ENCODE measurements at regions not wholly inside any gene's neighbourhood (a gene's known extent, or its start where the extent isn't known, plus 50 kb on each side); places are given as distances from the start of the nearest gene placed in this dataset.
"Not testable (repeated sequence)": the region's sequence is repeated elsewhere in the genome, so short reads cannot be mapped to it uniquely, and the experiment has no call there.

GRCh38 chr6:137399881-137400443 is 94.2 kb downstream of the OLIG3 start:
- no peak for DNase-seq (ENCODE audit: low spot score)

GRCh38 chr6:137395316-137395715 is 98.9 kb downstream of the OLIG3 start:
- no peak for DNase-seq (ENCODE audit: low spot score)

GRCh38 chr6:137391061-137391814 is 103.0 kb downstream of the OLIG3 start:
- DNase-seq (ENCODE audit: low spot score) = no peak

DNA sequence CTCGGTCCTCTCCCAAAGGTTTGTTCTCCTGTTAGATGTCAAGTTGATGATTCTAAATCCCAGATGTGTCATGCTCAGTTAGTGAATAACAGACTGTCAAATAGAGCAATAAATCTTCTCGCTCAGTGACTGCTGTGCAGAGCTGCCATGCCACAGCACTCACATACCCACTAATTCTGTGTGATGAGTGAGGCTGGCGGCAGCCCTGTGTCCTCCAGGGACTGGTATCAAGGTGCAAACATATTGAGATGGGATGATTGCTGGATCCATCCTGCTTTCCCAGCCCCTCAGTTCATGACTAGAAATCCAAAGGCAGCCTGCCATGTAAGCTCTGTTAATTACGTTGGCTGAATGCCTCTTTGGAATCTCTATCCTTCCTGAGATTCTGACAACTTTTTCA is 103.9 kb downstream of the OLIG3 start:
- no peak for DNase-seq (ENCODE audit: low spot score)

DNA sequence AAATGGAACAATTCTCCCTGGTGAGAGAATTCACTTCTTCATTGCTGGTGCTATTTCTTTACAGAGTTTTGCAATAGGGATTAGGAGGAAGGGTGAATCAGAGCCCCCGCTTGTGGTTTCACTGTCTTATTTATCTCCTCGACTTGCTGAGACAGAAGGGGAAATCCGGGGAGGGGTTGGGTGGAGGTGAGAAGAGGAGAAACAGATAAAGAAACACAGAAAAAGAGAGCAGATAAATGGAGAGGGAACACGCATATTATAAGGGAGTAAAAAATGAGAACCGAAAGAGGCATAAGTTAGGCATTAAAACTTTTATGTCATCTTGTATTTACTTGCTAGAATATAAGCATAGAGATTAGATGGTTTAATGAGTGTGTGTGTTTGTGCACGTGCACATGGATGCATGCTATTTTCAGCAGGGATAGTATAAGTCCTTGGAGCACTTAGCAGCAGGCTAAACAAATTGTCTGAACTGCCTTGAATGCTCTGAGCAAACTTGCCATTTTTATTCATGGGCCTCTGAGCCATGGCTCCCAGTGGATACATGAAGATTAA is 105.0 kb downstream of the OLIG3 start:
- no peak for DNase-seq (ENCODE audit: low spot score)

DNA sequence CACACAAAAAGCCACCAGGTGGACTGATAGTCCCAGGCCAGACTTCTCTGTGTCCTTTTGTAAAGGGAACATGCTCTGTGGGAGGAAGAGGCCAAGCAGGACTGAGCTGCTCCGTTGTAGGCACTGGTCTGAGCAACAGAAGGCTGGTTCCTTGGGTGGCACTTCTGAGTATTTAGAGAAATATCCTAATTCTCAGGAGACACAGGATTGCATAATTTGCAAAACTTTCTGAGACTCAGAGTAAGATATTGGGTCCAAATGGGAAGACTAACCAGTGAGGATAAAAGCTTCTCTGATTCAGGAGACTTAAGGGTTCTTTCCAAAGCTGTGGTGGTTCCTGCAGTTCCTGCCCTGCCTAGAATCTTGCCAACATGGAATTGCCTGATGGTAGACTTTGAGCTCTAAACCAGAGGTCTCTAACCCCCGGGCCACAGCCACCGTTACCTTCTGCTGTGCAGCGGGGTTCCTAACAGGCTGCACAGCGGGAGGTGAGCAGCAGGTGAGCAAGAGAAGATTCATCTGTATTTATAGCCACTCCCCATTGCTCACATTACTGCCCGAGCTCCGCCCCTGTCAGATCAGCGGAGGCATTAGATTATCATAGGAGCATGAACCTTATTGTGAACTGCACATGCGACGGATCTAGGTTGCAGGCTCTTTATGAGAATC is 107.0 kb downstream of the OLIG3 start:
- no peak for DNase-seq (ENCODE audit: low spot score)

DNA sequence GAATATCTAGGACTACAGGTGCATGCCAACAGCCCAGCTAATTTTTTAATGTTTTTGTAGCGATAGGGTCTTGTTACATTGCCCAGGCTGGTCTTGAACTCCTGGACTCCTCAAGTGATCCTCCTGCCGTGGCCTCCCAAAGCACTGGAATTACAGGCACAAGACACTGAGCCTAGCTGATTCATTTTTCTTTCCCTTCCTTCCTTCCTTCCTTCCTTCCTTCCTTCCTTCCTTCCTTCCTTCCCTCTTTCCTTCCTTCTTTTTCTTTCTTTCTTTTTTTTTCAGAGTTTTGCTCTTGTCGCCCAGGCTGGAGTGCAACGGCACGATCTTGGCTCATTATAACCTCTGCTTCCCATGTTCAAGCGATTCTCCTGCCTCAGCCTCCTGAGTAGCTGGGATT is 110.9 kb downstream of the OLIG3 start:
- not testable (repeated sequence) for DNase-seq (ENCODE audit: low spot score)

DNA sequence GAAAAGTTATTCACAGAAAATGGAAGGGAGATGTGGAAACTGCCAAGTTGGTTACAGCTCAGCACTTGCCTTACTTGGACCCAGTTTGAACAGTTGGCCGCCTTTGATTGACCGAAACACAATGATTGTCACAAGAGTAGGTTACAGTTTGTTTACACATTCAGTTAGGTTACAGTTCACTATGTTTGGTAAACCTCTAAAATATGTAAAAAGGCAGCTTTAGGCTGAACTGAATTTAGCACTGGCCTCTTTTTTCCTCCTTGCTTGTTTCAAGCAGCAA is 116.2 kb downstream of the OLIG3 start:
- no peak for DNase-seq (ENCODE audit: low spot score)

DNA sequence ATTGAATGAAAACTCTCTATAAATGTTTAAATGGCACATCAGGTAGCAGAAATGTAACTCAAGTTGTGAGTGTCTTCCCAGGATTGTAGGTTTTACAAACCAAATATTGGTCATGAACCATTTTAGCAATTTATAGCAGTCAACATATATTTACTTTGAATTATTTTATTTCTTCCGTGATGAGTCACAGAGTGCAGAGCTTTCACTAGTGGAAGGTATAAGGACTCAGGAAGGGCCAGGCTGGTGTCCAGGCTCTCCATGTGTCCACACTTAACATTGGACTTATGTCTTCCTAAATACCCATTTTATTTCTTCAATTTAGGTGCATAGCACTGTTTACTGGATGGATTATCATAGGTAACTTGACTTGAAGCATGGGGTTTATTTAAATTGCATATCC is 120.9 kb downstream of the OLIG3 start:
- no peak for DNase-seq (ENCODE audit: low spot score)

- DNase-seq (ENCODE audit: low spot score) = no peak
Observed at GRCh38 chr6:137372532-137372931, 121.7 kb downstream of the OLIG3 start.

DNA sequence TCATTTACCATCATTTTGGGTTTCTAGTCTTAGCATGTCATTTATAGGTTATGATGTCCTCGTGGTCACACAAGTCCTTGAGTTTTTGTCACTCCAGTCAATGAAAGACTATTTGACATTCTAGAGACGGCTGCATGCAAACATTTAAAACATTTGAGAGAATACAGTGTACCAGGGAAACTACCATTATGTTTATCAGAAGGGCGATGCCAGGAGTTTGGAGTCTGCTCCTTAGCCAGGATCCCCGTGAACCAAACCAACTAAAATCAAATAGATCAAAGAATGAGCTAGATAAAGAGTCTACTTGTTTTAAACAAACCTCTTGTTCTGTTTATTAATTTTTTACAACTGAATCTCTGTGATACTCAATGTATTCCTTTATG is 122.6 kb downstream of the OLIG3 start:
- DNase-seq (ENCODE audit: low spot score) = no peak

- no peak for DNase-seq (ENCODE audit: low spot score)
Observed at GRCh38 chr6:137370871-137371633, 123.1 kb downstream of the OLIG3 start.

DNA sequence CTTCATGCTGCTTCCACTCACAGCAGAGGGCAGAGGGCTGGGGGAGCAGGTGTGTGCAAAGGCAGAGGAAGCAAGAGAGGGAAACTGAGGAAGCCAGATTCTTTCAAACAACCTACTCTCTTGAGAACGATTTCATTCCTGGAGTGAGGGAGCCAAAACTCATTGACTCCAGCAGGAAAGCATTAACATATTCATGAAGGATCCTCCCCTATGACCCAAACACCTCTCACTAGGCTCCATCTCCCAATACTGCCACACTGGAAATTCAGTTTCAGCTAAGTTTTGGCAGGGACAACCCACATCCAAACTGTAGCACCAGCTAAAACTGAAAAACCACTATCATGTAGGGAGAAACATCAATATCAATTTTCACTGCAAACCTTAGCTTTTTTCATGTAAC is 125.1 kb downstream of the OLIG3 start:
- no peak for DNase-seq (ENCODE audit: low spot score)

DNA sequence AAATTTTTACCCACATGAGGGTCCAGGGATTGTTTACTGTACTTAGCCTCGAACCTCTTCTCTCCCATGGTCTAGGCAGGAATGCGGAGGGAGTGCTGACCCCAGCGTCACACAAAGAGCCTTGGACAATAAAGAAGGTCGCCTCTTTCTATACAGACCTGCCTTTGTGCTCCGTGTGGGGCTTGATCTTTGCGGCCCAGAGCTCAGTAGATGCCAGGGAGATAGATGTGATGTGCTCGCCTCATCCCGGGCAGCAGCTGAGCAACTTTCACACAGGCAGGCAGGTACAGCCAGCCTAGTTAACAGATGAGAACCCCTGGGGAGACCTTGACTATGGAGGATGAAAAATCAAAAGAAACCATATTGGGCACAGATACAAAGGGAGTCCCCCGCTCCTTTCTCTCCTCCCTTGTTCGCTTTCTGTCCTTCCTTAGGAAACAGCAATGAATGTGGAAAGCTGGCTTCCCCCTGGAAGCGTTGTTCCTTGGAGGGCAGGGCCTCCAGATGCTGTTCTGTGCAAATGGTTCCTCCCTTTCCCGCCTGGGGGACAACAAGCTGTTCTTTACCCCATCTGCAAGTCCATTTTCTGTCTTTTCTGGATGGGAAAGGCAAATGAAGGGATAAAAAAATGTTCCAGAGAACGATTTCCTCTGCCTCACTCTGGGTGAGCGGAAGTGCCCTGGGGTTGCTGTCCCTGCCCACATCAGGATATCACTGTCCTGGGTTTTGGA is 128.3 kb downstream of the OLIG3 start:
- peak; percentile 71 for DNase-seq (ENCODE audit: low spot score)

- no peak for DNase-seq (ENCODE audit: low spot score)
Observed at GRCh38 chr6:137363805-137364138, 130.4 kb downstream of the OLIG3 start.

DNA sequence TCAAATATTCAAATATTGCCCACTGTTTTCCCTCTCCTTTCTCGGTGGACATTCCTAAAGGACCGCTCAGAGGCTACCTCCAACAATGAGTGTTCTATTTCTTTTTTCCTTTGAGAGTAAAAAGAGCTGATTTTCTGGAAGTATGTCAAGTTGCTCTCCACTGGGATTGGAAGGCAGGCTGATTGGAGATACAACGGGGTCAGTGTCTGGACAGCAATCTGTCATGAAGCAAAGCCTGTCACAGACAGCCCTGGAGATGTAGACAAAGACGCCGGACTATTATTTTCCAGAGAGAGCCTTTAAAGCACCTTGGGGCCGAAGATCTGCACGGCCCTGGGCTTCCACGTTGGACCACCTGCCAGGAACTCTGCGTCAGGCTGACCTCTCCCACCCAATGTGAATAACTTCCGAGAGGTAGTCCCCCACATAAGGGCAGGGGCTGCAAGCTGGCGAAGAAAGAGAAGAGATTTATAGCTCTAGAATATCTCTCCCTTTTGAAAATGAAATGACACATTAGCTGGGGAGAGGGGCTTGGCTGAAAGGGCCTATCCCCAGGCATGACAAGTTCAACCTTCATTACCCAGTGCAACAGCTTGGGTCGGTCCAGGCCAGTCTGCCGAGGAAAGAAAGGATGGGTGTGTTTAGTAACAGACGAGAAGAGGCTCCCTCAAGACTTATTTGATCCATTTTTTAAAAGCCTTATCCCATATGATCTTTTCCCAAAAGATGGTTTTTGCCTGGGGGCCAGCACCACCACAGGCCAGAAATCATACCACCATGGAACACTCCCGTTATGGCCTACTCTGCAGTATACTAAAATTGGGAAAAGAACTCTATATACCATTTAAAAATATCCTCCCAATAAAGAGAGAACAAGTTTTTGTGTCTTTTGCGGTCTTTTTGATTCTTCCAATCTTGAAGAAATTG is 131.1 kb downstream of the OLIG3 start:
- no peak for DNase-seq (ENCODE audit: low spot score)

DNA sequence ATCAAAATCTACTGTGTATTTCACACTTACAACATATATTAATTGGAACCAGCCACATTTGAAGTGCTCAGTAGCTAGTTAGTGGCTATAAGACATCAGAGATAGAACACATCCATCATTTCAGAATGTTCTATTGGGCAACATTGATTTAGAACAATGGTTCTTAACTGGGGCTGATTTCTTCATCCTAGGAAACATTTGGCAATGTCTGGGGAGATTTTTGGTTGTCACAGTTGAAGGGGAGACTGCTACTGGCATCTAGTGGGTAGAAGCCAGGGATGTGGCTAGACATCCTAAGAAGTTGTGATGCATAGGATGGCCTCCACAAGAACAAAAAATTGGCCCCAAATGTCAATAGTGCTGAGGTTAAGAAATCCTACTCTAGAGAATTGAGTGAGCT is 132.5 kb downstream of the OLIG3 start:
- no peak for DNase-seq (ENCODE audit: low spot score)

DNA sequence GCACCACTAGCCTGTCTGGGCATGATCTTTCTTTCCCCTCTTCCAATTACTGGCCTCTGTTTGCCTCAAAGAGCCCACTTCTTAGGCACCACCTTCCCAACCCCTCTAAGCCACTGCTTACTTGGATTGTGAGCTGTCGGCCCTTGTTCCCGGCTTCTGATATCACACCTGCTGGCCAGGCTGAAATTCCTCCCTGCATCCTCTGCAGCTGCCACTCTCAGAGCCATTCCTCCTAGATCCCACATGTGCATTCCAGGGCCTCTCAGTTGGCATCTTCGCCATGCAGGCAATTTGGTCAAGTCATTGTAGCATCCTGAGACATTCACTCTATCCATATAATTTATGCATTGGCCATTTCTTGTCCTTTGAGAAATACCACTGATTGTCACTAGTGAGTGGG is 135.9 kb downstream of the OLIG3 start:
- DNase-seq (ENCODE audit: low spot score) = no peak

DNA sequence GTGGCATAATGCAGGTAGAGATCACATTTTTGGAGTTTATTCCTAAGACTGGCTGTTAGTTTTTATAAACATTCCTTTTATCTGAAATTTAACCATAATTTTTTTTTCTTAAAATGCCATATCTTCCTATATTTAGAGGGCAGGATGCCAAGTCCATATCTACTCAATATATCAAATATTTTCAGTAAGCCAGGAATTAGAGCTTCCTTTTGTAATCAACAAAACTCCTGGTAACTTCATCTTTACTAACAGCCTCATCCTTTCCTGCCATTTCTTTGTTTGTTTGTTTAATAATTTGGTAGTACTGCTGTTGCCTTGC is 136.3 kb downstream of the OLIG3 start:
- DNase-seq (ENCODE audit: low spot score) = no peak

- peak; percentile 77 for DNase-seq (ENCODE audit: low spot score)
Observed at GRCh38 chr6:137357263-137357947, 136.8 kb downstream of the OLIG3 start.

All from ecto neural progenitor cell (in vitro differentiated cells).